Breast epithelium (tissue), 4 donors: ENCODE measurements at regions not wholly inside any gene's neighbourhood (a gene's known extent, or its start where the extent isn't known, plus 50 kb on each side); places are given as distances from the start of the nearest gene placed in this dataset.

ENCODE experiments used
- DNase-seq, 2 donors: peaks; one replicate each; pipeline ENCODE4 v3.0.0-alpha.2; 2019; ENCODE audit warnings: low spot score in 2 of 2
- H3K27ac ChIP-seq, 2 donors: fragments of 200-600 bp; sonication (generic) in 1 of 2; one replicate each; pipeline ENCODE4 v1.5.1; 2016 to 2019; ENCODE audit warnings: mild to moderate bottlenecking in 1 of 2
- H3K27me3 ChIP-seq, 2 donors: fragments of 200-600 bp; sonication (generic) in 1 of 2; one replicate each; pipeline versions ENCODE4 v1.5.1 to v1.6.0; 2017 to 2019; ENCODE audit warnings: control low read depth in 1 of 2, mild to moderate bottlenecking in 1 of 2
- H3K36me3 ChIP-seq: fragments of 200-600 bp; one replicate; pipeline ENCODE4 v1.5.1; 2019
- H3K4me1 ChIP-seq, 2 donors: fragments of 200-600 bp; sonication (generic); one replicate each; pipeline ENCODE4 v1.5.1; 2016 to 2019; ENCODE audit warnings: control low read depth in 1 of 2
- H3K4me3 ChIP-seq, 3 donors: fragments of 200-600 bp; sonication (generic); 1 replicate in 2 of 3; 2 replicates in 1 of 3; pipeline ENCODE4 v1.5.1; 2016 to 2019; ENCODE audit warnings: mild to moderate bottlenecking in 3 of 3, moderate library complexity in 2 of 3
- H3K9me3 ChIP-seq, 2 donors: fragments of 200-600 bp; sonication (generic) in 1 of 2; one replicate each; pipeline ENCODE4 v1.5.1; 2016 to 2019; ENCODE audit warnings: control low read depth in 1 of 2
- CTCF ChIP-seq, 3 donors: fragments of 450-650 bp; IDR thresholded peaks; one replicate each; pipeline ENCODE4 v1.5.1; 2016 to 2017; ENCODE audit warnings: antibody characterized with exemption in 3 of 3, mild to moderate bottlenecking in 3 of 3, moderate library complexity in 3 of 3
- POLR2A ChIP-seq: fragments of 450-650 bp; IDR thresholded peaks from one replicate; pipeline ENCODE4 v1.6.1; 2016; ENCODE audit warnings: antibody characterized with exemption, mild to moderate bottlenecking, moderate library complexity
- POLR2AphosphoS5 ChIP-seq, 3 donors: sonication (generic); formaldehyde crosslinking; IDR thresholded peaks; one replicate each; pipeline ENCODE4 v1.6.1; 2017; ENCODE audit warnings: antibody characterized with exemption in 3 of 3
- intact Hi-C: fragments of 100-400 bp; cut with DNase I; formaldehyde crosslinking; loops from one replicate; pipeline ENCODE4 v1.15.1; 2023; ENCODE audit warnings: low total_unique reads

GRCh38 chr1:219271818-219272535, 98.3 kb downstream of the LYPLAL1 start:
- H3K4me3 ChIP-seq: peak overlapping the region in 2 of 3 donors; percentile 6 to 16
- H3K4me1 ChIP-seq: no peaks in the 10 kb centered on the region
- H3K27me3 ChIP-seq: no peaks in the 10 kb centered on the region
- TF ChIP-seq CTCF (IDR thresholded peaks at IDR 0.05): no peak
- no peak for TF ChIP-seq POLR2A
- TF ChIP-seq POLR2AphosphoS5 (IDR thresholded peaks at IDR 0.05): no peak
- no peak for DNase-seq
- intact Hi-C loops: no loop called here
- no peaks in the 10 kb centered on the region for H3K36me3 ChIP-seq
- peak overlapping the region; percentile 41 to 66 for H3K27ac ChIP-seq
- H3K9me3 ChIP-seq: no peaks in the 10 kb centered on the region

GRCh38 chr1:219269171-219269570, 95.5 kb downstream of the LYPLAL1 start:
- Histone ChIP-seq H3K27me3 (no peaks in the 10 kb centered on the region), H3K4me3 (no peak overlapping the region), H3K36me3 (no peaks in the 10 kb centered on the region), H3K4me1 (no peaks in the 10 kb centered on the region), H3K27ac (no peak overlapping the region), H3K9me3 (no peaks in the 10 kb centered on the region)
- intact Hi-C loops: no loop called here
- DNase-seq: no peak
- TF ChIP-seq CTCF (IDR thresholded peaks at IDR 0.05) (no peak), POLR2A (no peak), POLR2AphosphoS5 (IDR thresholded peaks at IDR 0.05) (no peak)

GRCh38 chr1:219266524-219266923, 92.8 kb downstream of the LYPLAL1 start:
- no peak overlapping the region for H3K4me3 ChIP-seq
- no peak for DNase-seq
- intact Hi-C loops: no loop called here
- no peak overlapping the region for H3K27ac ChIP-seq
- no peaks in the 10 kb centered on the region for H3K9me3 ChIP-seq
- no peaks in the 10 kb centered on the region for H3K36me3 ChIP-seq
- no peaks in the 10 kb centered on the region for H3K4me1 ChIP-seq
- H3K27me3 ChIP-seq: no peaks in the 10 kb centered on the region
- no peak for TF ChIP-seq POLR2AphosphoS5 (IDR thresholded peaks at IDR 0.05)
- TF ChIP-seq CTCF (IDR thresholded peaks at IDR 0.05): no peak
- no peak for TF ChIP-seq POLR2A

- no peak overlapping the region for H3K27ac ChIP-seq
- H3K9me3 ChIP-seq: no peaks in the 10 kb centered on the region
- no peak overlapping the region for H3K4me3 ChIP-seq
- intact Hi-C loops: no loop called here
- H3K4me1 ChIP-seq: no peaks in the 10 kb centered on the region
- H3K27me3 ChIP-seq: no peaks in the 10 kb centered on the region
- TF ChIP-seq POLR2AphosphoS5 (IDR thresholded peaks at IDR 0.05): no peak
- TF ChIP-seq CTCF (IDR thresholded peaks at IDR 0.05): no peak
- TF ChIP-seq POLR2A: no peak
- no peak for DNase-seq
- H3K36me3 ChIP-seq: no peaks in the 10 kb centered on the region
Observed at GRCh38 chr1:219265026-219265515, 91.4 kb downstream of the LYPLAL1 start.

- DNase-seq: no peak
Observed at GRCh38 chr1:219264561-219264960, 90.9 kb downstream of the LYPLAL1 start.

More at GRCh38 chr1:219264561-219264960, 90.9 kb downstream of the LYPLAL1 start:
- H3K4me1 ChIP-seq: no peaks in the 10 kb centered on the region
- H3K9me3 ChIP-seq: no peaks in the 10 kb centered on the region
- intact Hi-C loops: no loop called here
- no peaks in the 10 kb centered on the region for H3K36me3 ChIP-seq
- no peak overlapping the region for H3K27ac ChIP-seq
- H3K27me3 ChIP-seq: no peaks in the 10 kb centered on the region
- TF ChIP-seq POLR2AphosphoS5 (IDR thresholded peaks at IDR 0.05) (no peak), CTCF (IDR thresholded peaks at IDR 0.05) (no peak), POLR2A (no peak)
- H3K4me3 ChIP-seq: no peak overlapping the region
